ENCODE measurements at regions not wholly inside any gene's neighbourhood (a gene's known extent, or its start where the extent isn't known, plus 50 kb on each side); places are given as distances from the start of the nearest gene placed in this dataset.
A peak's percentile ranks its signal among the peaks of the same experiment; 100 is the strongest.

GRCh38 chr6:21800948-21801438, 207.4 kb downstream of the SOX4 start:
- in situ Hi-C loops (cut with MboI; ENCODE audit: low pct_unique_long_range_greater_than_20kb, low sequenced_read_pairs), result no loop called here
- DNase-seq, result no peak

DNA sequence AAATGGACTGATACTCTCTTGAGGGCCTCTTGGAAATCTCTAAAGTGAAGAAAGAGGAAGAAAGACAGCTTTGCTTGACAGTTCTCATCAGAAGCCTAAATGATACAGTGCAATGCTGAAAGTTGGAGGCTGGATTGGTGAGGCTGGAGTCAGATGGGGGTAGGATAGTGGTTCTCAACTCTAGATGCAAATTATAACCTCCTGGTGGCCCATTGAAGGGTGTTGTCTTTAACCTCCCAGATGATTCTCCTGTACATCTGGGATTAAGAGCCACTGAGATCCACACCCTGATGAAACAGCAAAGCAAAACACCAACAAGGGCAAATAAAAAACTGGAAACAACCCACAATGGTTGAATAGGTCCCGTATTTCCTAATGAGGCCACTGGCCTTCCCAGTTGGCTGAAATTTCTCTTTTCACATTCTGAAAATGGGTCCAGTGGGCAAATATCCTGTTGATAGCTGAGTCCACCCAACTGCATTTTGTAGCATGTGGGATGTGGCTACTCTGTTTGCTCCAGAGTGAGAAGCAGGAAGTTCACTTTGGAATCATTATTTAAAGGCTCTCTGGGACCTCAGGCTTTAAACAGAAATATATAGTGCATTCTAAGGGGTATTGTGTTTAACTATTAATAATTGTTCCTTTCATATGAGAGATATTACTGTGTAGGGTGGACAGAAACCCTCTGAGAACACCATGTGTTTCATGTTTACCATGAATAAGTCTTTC, 208.1 kb downstream of the SOX4 start:
- in situ Hi-C loops (cut with MboI; ENCODE audit: low pct_unique_long_range_greater_than_20kb, low sequenced_read_pairs), result no loop called here
- DNase-seq, result no peak

GRCh38 chr6:21802175-21802822, 208.7 kb downstream of the SOX4 start:
- no peak for DNase-seq
- in situ Hi-C loops (cut with MboI; ENCODE audit: low pct_unique_long_range_greater_than_20kb, low sequenced_read_pairs), result no loop called here

DNA sequence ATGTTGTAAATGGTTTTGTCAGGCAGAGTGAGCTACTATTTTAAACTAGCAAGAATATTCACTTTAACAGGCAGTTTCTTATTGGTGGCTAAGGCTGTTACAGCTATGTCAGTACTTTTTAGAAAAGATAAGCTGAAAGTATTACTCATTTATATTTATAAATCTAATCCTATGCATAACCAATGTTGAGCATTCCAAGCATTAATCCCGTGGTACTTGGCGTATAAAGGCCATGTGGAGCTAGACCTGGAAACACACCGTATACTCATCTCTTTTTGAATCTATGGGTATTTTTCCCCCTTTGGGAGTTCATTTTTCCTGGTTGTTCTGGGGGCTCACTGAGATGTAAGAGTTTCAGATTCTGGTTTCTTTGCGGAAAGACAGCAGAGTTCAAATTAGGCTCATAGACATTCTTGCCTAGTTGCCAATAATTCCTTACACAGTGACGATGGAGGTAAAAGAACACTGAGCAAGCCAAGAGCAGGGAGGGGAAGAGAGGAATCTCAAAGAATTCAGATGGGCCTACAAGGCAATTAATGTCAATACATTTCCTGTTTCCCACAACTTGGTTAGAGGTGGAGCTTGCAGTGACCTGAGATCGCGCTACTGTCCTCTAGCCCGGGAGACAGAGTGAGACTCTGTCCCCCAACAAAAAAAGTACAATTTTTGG, 211.5 kb downstream of the SOX4 start:
- DNase-seq, result no peak
- in situ Hi-C loops (cut with MboI; ENCODE audit: low pct_unique_long_range_greater_than_20kb, low sequenced_read_pairs), result no loop called here

DNA sequence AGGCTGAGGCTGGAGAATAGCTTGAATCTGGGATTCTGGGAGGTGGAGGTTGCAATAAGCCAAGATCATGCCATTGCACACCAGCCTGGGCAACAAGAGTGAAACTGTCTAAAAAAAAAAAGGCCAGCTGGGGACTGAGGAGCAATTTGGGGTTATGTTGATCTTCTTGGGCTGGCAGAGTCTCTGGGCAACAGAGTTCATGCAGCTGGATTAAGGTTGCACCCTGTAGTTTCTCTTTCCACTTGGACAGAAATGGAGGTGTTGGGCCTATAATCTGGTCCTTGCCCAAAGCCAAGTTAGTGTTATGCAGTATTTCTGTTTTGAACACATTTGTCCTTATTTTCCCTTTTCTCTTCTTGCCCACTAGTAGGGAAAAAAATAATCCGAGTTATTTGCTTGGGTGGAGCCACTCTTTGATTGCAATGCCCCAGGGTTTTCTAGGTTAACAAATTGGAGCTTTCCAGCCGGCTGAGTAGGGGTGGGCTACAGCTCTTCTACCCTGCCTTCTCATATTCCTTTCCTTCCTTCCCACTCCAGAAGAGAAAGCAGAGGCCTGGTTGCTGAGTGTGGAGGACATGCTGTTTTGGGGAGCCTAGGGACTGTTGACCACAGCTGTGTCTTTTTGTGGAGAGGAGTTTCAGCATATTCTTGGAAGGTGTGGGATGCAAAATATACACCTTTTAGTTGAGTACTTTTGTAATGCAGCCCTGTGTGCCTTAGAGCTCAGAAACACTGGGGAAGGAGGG, 213.9 kb downstream of the SOX4 start:
- no peak for DNase-seq
- in situ Hi-C loops (cut with MboI; ENCODE audit: low pct_unique_long_range_greater_than_20kb, low sequenced_read_pairs), result no loop called here

- DNase-seq, result no peak
- in situ Hi-C loops (cut with MboI; ENCODE audit: low pct_unique_long_range_greater_than_20kb, low sequenced_read_pairs), result no loop called here
Measured at GRCh38 chr6:21808045-21808470, 214.5 kb downstream of the SOX4 start.

DNA sequence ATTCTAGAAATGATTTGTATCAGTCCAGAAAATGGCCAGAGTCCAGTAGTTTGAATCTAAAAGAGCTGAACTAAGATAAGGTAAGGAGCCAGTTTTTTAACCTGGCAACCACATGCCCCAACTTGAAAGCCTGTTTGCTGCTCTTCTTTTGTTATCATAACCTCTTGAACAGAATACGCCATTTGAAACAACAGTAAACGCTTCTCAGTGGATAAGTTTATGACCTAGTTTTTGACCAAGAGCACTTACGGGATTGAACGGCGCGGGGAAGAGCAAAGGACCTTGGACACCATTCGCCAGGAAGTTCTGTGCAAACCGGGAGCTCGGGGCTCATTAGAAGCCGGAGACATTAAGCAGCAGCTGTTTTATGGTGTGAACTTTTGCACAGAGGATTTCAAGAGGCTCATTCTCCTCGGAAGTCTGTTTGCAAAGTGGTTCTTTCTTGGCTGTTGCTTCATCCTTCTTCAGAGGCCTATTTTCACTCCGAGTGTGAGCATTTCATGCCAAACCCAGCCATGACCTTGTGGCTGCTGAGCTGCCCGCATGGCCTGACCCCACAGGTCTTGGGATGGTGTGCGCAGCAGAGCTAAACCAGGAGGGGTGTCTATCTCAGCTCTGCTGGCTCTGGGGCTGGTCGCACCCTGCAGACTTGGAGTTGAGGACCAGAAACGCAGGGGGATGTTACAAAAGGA, 215.1 kb downstream of the SOX4 start:
- DNase-seq, result no peak
- in situ Hi-C loops (cut with MboI; ENCODE audit: low pct_unique_long_range_greater_than_20kb, low sequenced_read_pairs), result no loop called here

- DNase-seq, result no peak
- in situ Hi-C loops (cut with MboI; ENCODE audit: low pct_unique_long_range_greater_than_20kb, low sequenced_read_pairs), result no loop called here
Measured at GRCh38 chr6:21811484-21811883, 217.9 kb downstream of the SOX4 start.

GRCh38 chr6:21816231-21816630, 222.7 kb downstream of the SOX4 start:
- in situ Hi-C loops (cut with MboI; ENCODE audit: low pct_unique_long_range_greater_than_20kb, low sequenced_read_pairs), result no loop called here

GRCh38 chr6:21820442-21820841, 226.9 kb downstream of the SOX4 start:
- no peak for DNase-seq

More at GRCh38 chr6:21816231-21816630, 222.7 kb downstream of the SOX4 start:
- no peak for DNase-seq

GRCh38 chr6:21823371-21823770, 229.8 kb downstream of the SOX4 start:
- in situ Hi-C loops (cut with MboI; ENCODE audit: low pct_unique_long_range_greater_than_20kb, low sequenced_read_pairs), result no loop called here

More at GRCh38 chr6:21820442-21820841, 226.9 kb downstream of the SOX4 start:
- in situ Hi-C loops (cut with MboI; ENCODE audit: low pct_unique_long_range_greater_than_20kb, low sequenced_read_pairs), result no loop called here

DNA sequence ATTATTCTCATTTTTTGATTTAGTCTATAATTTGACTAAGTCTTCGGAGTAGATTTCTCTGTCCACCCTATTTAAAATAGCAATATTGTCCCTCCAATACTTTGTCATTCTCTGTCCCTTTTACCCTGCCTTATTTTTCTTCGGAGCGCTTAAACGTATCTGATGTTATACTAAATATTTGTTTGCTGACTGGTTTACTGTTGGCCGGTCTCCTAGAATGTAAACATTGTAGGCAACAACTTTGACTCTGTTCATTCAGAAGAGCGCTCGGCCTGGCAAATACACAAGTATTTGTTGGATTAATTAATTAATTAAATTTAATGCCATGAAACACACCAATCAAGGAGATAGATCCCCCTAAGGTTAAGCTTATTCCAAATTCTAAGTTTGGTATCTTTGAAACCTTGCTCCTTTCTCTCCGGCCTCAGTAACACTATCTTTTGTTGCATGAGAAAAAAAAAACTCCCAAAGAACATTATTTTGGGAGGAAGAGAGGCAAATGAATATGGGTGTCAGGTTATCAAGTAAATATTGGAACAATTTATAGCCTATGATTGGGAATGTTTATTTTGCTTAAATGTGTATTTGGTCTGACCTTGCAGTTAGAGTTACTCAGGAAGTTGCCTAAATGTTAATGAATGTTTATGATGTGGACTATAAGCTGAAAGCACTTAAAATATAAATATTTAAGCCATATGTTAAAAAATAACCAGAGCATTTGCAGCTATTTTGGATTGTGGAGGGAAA, 231.1 kb downstream of the SOX4 start:
- in situ Hi-C loops (cut with MboI; ENCODE audit: low pct_unique_long_range_greater_than_20kb, low sequenced_read_pairs), result no loop called here
- no peak for DNase-seq

More at GRCh38 chr6:21823371-21823770, 229.8 kb downstream of the SOX4 start:
- peak; percentile 57 for DNase-seq

DNA sequence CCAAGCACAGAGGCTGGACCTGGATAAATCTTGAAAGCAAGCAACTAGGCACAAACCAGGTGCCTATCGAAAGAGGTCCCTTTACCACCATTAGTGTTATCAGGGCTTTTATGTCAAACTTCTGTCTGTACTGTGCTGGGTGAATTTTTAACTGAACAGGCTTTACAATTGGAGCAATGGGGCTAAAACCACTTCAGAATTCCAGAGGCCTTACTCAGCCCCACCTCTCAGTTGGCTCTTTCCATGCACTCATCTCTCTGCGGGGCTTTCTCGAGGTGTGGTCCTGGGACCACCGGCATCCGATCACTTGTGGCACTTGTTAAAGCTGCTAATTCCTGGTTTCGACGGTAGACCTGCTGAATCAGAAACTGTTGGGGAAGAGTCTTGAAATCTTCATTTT, 232.5 kb downstream of the SOX4 start:
- DNase-seq, result no peak
- in situ Hi-C loops (cut with MboI; ENCODE audit: low pct_unique_long_range_greater_than_20kb, low sequenced_read_pairs), result no loop called here

- in situ Hi-C loops (cut with MboI; ENCODE audit: low pct_unique_long_range_greater_than_20kb, low sequenced_read_pairs), result no loop called here
- no peak for DNase-seq
Measured at GRCh38 chr6:21826904-21827303, 233.4 kb downstream of the SOX4 start.

GRCh38 chr6:21827425-21828202, 234.1 kb downstream of the SOX4 start:
- DNase-seq, result no peak
- in situ Hi-C loops (cut with MboI; ENCODE audit: low pct_unique_long_range_greater_than_20kb, low sequenced_read_pairs), result no loop called here

GRCh38 chr6:21828704-21829103, 235.2 kb downstream of the SOX4 start:
- DNase-seq, result no peak
- in situ Hi-C loops (cut with MboI; ENCODE audit: low pct_unique_long_range_greater_than_20kb, low sequenced_read_pairs), result no loop called here

GRCh38 chr6:21829126-21829525, 235.6 kb downstream of the SOX4 start:
- in situ Hi-C loops (cut with MboI; ENCODE audit: low pct_unique_long_range_greater_than_20kb, low sequenced_read_pairs), result no loop called here
- DNase-seq, result no peak

Data from KBM-7 (cell line).